GM18909 (cell line): ENCODE measurements at regions not wholly inside any gene's neighbourhood (a gene's known extent, or its start where the extent isn't known, plus 50 kb on each side); places are given as distances from the start of the nearest gene placed in this dataset.

ENCODE experiments used
- ATAC-seq: cut with Tn5 transposase; IDR thresholded peaks from one replicate; pipeline ENCODE4 v1.9.1; 2021; ENCODE audit warnings: mild to moderate bottlenecking; ENCODE audit not compliant: unreplicated experiment, poor library complexity

- ATAC-seq, result no peak
These were observed 51.3 kb downstream of the GADD45G start for GRCh38 chr9:89655990-89656657.

GRCh38 chr9:89657295-89657694, 52.5 kb downstream of the GADD45G start:
- ATAC-seq, result no peak

GRCh38 chr9:89657765-89658164, 53.0 kb downstream of the GADD45G start:
- no peak for ATAC-seq

- ATAC-seq, result no peak
These were observed 53.6 kb downstream of the GADD45G start for GRCh38 chr9:89658401-89658800.

- ATAC-seq, result no peak
These were observed 54.1 kb downstream of the GADD45G start for GRCh38 chr9:89658931-89659330.

- no peak for ATAC-seq
These were observed 54.7 kb downstream of the GADD45G start for GRCh38 chr9:89659473-89659872.

- ATAC-seq, result no peak
These were observed 55.3 kb downstream of the GADD45G start for GRCh38 chr9:89659891-89660685.

GRCh38 chr9:89661391-89661949, 56.7 kb downstream of the GADD45G start:
- ATAC-seq, result no peak

GRCh38 chr9:89661956-89662717, 57.3 kb downstream of the GADD45G start:
- ATAC-seq, result no peak

- no peak for ATAC-seq
These were observed 58.2 kb downstream of the GADD45G start for GRCh38 chr9:89662718-89663613.

- ATAC-seq, result no peak
These were observed 58.8 kb downstream of the GADD45G start for GRCh38 chr9:89663614-89663970.

GRCh38 chr9:89664010-89664409, 59.2 kb downstream of the GADD45G start:
- no peak for ATAC-seq

- ATAC-seq, result no peak
These were observed 60.1 kb downstream of the GADD45G start for GRCh38 chr9:89664896-89665329.

GRCh38 chr9:89666364-89666763, 61.6 kb downstream of the GADD45G start:
- ATAC-seq, result no peak

- ATAC-seq, result no peak
These were observed 62.1 kb downstream of the GADD45G start for GRCh38 chr9:89666950-89667349.

GRCh38 chr9:89667726-89668125, 62.9 kb downstream of the GADD45G start:
- no peak for ATAC-seq

GRCh38 chr9:89668216-89668865, 63.5 kb downstream of the GADD45G start:
- no peak for ATAC-seq

GRCh38 chr9:89668866-89669246, 64.0 kb downstream of the GADD45G start:
- no peak for ATAC-seq

- ATAC-seq, result no peak
These were observed 64.6 kb downstream of the GADD45G start for GRCh38 chr9:89669361-89669842.
